ENCODE measurements at regions not wholly inside any gene's neighbourhood (a gene's known extent, or its start where the extent isn't known, plus 50 kb on each side); places are given as distances from the start of the nearest gene placed in this dataset.

DNA sequence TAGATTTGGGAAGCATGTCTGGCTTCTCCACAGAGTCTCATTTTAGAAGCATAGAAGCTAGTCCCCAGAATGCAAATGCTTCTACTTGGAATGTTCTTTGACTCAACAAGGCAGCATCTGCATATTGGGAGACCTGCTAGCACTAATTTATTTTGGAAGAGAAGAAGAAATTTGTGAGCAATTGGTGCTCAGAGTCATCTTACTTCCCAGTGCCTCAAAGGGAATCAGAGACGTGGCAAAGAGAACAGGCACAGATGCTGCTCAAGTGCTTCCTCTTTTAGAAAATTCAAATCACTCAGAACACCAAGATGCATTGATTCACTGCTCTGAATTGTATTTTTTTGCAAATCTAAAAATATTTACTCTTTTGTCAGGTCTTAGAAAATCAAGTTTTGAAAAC is 255.7 kb downstream of the BRINP2 start:
- TF ChIP-seq, protein P1, sequence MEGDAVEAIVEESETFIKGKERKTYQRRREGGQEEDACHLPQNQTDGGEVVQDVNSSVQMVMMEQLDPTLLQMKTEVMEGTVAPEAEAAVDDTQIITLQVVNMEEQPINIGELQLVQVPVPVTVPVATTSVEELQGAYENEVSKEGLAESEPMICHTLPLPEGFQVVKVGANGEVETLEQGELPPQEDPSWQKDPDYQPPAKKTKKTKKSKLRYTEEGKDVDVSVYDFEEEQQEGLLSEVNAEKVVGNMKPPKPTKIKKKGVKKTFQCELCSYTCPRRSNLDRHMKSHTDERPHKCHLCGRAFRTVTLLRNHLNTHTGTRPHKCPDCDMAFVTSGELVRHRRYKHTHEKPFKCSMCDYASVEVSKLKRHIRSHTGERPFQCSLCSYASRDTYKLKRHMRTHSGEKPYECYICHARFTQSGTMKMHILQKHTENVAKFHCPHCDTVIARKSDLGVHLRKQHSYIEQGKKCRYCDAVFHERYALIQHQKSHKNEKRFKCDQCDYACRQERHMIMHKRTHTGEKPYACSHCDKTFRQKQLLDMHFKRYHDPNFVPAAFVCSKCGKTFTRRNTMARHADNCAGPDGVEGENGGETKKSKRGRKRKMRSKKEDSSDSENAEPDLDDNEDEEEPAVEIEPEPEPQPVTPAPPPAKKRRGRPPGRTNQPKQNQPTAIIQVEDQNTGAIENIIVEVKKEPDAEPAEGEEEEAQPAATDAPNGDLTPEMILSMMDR (IDR thresholded peaks at IDR 0.05): no peak
- no peak for TF ChIP-seq POLR2AphosphoS5 (IDR thresholded peaks at IDR 0.05)
